HK-2 (cell line): ENCODE measurements at regions not wholly inside any gene's neighbourhood (a gene's known extent, or its start where the extent isn't known, plus 50 kb on each side); places are given as distances from the start of the nearest gene placed in this dataset.

Source experiments
- DNase-seq: peaks from one replicate; pipeline ENCODE4 v3.0.0-alpha.2; 2018; ENCODE audit not compliant: unreplicated experiment

DNA sequence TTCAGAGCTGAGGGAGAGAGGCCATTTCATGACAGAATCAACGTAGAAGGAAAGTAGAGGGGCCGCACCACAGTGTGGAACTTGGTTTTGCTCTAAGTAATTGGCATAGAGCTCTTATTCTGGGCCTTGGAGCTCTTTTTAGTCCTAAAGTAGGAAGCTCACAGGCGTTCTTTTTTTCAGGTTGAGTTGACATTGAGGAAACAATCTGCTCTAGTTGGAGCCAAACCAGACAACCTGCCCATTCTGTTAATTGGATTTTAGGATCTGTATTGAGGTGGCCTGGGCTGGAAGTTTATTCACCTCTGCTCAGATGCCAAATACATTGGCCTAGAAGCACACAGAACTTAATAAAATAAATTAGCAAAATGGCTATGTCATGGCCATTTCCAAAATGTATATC is 1093.9 kb downstream of the ADGRL2 start:
- DNase-seq: no peak

DNA sequence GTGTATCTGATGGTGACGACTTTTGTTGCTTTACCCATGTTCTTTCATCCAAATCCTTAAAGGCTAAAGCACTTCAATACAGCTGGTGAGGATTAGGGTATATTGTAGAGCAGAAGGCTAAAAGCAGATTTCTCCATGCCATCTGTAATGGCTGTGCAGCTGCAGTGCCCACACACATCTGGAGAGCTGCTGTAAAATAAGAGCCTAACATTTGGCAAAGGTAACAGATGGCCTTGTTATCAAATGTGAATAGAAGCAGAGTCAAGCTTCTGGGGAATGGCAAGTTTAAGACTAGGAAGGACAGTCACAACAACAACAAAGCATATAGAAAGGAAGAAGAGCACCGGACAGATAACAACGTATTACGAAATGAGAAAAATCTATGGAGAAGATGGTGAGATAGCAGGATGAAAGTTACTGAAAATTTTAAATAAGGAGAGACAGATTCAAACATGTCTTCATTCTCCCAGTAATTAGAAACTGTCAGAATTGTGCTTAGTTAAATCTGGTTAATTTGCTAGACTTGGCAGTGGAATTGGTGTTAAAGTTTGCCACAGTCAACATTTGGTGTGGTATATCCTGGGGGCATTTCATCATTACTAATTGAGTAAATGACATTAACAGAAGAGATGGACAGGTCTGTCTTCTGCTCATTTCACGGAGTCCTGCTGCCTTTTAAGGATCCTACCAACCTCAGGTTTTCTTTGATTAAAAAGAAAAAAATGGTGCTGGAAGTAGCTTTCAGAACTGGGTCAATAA is 1093.2 kb downstream of the ADGRL2 start:
- DNase-seq: no peak

DNA sequence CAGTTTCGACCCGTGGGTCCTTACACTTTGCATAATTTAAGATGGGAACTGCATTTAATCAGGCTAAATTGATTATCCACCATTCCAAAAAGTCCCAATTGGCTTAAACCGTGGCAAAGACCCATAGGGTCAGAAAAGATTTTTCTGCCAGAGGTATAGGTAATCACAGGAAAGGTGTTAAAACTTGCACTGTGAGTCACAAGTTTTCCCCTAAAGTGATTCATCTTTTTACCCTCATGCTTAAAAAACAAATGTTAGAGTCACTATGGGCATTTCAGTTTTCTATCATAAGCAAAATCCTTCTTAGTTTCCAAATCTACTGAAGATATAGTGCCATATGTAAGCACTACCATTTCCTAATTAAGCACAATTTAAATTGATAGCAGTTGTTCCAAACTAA is 1079.8 kb downstream of the ADGRL2 start:
- DNase-seq: no peak

DNA sequence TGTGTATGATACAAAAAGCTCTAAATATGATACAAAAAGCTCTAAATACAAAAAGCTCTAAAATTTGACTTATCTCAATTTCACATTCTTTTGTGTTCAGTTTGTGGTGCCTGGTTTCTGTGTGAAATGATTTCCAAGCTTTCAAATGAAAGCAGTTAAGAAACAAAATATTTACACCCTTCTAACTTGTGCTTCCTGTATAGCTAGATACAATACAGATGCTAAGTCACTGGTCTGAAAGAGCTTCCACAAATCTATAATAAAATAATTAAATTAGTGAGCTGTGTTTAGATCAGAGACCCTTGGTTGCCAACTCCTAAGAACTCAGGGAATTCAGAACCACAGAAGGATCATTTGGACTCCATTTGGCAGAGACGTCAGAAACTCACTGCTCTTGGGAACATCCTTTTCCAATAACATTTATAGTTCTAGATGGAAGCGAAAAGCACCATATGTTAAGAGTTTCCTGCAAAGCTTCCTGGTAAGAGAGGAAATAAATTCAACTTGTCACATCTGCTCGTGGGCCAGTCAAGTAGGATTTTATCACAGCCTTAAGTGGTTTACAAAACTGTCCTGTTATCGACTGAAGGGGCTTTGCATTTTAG is 1079.1 kb downstream of the ADGRL2 start:
- DNase-seq: no peak

DNA sequence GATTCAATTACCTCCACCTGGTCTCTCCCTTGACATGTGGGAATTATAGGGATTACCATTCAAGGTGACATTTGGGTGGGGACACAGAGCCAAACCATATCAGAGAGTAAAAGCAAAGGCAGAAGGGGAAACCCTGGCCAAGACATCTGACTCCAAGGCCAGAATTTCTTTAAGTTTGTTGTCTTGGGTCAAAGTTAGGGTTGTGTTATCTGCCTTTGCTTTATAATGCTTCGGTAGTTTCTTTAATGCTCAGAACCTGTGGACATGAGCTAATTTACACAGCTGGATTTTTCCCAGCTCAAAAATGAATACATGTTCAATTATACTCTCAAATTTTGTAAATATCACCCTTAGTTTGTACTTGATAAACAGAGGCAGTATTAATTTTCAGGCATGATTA is 1074.4 kb downstream of the ADGRL2 start:
- no peak for DNase-seq

DNA sequence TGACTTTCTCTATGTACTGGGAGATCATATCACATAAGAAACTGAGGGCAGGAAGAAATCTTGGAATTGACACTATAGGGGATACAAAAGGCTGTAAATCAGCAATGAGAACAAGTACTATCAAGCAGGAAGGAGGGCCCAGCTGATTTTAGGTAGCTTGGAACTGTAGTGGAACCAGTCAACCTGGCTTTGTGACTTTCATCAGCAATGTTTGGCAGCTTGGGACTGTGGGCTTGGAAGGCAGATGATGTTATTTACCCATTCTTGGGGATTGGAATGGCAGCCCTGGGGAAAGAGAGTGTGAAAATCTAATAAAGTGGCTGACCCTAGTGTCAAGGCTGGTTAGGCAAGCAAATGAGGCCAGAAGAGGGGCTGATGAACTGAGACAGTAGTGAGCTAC is 1073.3 kb downstream of the ADGRL2 start:
- no peak for DNase-seq

DNA sequence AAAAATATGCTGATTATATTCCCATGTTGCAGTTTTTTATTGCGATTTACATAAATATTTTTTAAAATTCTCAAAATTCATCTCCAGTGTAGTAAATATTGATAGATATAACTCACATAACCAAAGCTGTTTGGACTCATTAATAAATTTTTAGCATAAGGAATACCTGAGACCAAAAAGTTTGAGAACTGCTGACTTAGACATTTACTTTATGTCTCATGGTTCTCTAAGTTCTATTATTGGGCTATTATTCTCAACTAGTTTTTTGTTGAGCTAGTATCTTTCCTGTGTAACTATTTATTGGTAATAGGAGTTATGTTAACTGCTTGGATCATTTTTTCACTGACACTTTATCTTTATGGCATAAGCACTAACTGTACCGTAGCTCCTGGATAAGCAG is 1069.6 kb downstream of the ADGRL2 start:
- DNase-seq: no peak

DNA sequence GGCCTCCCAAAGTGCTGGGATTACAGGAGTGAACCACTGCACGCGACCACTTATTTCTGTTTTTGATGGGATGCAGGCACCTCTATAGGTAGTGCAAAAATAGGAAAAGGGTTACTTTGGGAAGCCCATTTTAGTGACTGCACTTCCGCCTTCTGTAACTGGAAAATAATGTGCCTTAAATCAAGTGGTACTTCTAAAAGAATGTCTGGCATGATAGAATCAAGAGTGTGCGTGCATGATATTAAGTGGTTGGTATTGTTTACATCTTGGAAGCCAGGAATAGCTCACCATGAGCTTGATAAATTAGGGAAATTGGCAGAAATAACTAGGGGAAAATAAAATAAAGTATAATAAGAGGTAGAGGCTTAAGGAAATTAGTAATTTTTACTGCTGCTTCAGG is 1067.0 kb downstream of the ADGRL2 start:
- DNase-seq: no peak

DNA sequence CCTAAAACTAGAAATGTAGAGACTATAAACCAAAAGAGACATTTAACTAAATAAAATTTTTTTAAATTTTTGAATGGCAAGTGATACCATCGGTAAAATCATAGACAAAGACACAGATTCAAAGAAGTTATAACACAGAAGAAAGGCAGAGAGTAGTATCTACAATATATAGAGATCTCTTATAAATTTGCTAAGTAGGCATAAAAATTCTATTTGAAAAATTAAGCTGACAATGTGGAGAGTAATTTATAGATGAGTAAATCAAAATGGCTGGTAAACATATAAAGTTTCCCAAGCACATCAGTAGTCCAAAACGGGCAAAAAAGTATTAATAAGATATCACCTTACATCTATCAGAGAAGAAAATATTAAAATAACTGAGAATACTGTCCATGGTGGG is 1061.0 kb downstream of the ADGRL2 start:
- no peak for DNase-seq

DNA sequence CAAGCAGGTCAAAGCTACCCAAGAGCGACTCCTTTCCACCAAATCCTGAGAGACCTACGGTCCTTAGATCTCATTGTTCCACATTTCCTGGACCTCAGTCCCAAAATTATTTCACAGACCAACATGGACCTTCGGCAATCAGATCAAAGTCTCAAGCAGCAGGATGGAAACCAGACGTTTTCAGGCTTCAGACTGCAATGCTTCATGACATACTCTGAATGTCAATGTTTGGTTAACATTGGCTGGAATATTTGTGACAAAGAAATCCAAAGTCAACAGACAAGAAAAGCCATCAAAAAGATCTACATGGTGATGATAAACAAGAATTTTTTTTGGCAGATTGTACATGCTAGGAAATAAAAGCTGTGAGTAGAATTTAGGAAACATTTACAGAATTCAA is 1057.3 kb downstream of the ADGRL2 start:
- DNase-seq: no peak

DNA sequence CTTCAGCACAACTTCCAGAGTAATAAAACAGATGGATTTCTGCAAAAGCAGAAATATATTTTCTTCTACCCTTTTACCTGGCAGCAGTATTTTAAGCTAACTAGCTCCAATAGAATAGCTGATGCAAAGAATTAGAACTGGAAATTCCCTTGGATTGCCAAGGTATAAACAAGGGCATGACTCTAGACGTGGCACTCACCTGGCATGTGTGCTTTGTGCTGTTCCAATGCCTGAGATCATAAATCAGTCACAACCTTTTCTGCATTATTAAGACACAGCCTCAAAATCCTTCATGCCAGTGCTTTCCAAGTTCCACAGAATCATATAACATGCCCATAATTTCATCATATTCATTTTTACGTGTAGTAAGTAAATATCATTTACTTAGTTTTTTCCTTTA is 1048.7 kb downstream of the ADGRL2 start:
- no peak for DNase-seq

DNA sequence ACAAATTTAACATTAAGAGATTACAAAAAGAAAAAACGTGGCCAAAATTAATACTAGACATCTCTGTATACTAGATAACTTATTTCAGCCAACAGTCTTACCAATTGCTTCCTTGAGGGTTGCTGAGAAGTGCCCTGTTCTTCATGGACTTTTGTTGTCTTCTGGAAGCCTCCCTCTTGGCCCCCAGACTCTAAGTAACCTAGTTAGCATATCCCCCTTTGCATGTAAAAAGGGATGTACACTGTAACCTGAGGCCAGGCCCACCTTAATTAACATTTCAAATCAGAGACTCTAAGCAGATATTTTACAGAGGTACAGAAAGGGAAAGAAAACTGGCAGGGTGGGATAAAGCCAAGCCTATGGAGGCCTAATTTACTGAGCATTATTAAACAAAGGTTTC is 1047.3 kb downstream of the ADGRL2 start:
- no peak for DNase-seq

DNA sequence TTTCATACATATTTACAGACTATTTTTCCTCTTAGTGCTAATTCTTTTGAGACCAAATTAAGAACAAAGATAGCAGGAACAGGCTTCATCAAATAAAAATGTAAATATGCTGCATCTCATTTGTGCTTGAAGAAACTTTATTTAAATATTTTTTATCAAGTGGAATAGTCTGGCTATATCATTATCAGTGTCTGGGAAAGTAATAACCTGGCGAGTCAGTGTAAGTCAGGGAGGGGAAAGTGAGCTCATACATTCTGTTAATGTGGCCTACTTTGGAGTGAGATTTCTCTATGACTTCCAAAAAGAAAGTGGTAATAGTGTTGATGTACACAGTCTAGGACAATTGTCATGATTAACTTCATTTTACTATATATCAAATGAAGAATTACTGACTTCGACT is 1045.1 kb downstream of the ADGRL2 start:
- DNase-seq: no peak

DNA sequence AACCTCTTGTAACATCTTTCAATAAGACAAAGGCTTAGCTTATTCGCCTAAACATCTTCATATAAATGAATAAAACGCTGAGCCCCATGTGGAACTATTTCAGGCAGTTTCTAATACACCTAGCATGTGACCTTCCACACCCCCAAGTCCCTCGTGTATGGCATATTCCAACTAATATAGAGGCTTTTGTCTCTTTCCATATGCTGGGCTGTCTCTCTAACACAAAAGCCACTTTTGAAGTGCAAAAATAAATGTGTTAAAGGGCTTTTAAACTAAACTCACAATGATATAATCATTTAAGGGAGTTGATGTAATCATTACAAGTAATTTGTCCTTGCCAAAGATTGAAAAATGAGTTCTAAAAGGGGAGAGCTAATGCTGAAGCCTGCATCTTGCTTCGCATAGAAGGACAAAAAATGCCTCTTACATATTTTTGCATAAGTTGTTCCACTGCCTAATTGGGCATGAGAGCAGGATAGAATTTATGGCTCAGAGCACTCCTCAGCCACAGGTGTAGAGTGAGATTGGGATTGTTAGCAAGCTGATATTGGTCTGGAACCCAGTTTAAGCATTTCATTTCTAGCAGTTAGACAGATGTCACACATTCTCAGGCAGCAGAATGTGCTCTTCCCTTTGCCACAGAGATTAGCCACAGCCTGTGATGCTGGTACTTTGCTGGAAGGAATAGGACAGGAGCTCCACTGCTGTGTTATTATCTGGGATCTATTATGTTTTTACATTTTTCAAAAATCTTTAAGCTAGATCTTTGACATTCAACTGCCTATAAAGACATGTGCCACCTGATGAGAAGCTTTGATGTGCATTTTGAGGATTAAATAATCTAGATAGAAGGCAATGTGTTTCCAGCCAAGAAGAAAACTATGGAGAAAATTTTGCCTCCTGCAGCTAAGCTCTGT is 1044.4 kb downstream of the ADGRL2 start:
- no peak for DNase-seq

DNA sequence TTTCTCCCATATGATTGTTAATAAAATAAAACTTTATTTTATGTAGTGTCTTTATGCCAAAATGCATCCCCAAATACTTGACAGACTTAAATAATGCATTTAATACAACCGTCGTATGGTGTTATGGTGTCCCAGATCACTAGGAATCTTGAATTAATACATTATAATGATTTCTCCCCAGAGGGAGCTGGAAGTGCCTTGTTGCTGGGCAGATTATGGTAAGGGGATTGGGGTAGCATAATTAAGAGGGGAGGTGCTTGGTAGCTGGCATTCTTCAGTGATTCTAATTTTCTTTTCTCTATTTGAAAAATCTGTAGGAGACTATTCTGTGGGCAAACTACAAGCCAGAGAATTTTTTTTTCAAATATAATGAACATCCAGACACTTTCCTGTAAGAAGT is 1043.7 kb downstream of the ADGRL2 start:
- DNase-seq: no peak

DNA sequence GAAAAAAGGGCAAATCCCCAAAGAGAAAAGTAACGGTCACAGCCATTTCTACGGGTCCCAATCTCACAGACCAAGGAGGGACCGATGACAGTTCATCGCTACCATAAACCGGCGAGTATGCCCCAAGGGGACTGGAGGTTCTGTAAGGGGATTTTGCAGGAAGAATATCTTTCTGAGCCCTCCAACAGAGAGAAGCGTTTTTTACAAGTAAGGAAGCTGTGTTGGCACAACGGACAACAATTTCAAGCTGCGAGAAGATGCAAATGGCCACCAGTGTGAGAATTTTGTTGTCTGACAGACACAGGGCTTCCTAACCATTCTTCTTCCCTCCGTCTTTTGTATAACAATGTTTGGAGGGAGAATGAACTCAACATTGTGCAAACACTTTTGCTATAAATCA is 1043.1 kb downstream of the ADGRL2 start:
- DNase-seq: no peak

DNA sequence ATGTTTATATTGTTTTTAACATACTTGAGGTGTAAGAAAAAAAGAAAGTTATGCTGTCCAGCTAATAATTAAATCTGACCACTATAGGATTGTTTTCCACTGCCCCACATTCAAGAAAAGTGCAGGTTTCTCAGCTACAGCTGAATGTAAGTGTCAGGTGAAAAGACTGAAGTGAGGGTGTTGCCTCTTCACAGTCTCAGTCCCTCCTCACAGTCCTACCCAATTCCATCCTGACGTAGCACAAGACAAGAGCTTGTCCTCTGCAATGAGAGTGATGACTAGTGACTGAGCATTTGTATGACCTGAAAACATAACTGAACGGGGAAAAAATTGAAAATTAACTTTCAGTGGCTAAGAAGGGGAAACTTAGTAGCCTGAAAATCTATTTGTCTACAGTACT is 1039.5 kb downstream of the ADGRL2 start:
- DNase-seq: no peak

DNA sequence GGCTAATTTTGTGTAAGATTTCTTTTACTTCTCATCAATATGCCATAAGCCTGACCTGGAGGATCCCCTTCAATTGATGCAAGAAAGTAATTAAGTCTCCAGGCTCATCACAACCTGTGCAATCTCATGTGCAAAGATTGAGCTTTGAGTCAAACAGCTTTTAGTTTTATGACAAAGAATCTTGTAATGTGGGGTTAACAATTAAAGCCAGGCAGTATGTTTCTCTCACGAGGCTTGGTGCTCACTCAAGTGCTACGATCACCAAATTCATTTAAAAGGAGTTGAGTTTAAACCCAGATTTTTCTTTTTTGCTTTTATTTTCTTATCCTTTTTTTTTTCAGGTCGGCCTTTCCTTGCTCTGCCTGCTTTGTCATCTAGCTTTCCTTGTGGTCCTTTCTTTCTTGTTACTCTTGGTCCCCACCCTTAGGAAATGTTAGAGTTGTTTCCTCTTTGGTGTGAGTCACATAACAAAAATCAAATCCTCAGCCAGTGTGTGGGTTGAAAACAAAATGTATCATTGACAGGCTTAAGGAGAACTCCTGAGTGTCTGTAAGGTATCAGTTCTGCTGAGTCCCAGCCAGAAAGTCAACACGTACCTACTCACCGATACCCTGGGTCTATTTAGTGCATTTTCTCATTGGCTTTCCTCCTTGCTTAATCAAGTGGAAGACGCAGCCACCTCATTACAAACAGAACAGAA is 1037.2 kb downstream of the ADGRL2 start:
- DNase-seq: peak; percentile 4

DNA sequence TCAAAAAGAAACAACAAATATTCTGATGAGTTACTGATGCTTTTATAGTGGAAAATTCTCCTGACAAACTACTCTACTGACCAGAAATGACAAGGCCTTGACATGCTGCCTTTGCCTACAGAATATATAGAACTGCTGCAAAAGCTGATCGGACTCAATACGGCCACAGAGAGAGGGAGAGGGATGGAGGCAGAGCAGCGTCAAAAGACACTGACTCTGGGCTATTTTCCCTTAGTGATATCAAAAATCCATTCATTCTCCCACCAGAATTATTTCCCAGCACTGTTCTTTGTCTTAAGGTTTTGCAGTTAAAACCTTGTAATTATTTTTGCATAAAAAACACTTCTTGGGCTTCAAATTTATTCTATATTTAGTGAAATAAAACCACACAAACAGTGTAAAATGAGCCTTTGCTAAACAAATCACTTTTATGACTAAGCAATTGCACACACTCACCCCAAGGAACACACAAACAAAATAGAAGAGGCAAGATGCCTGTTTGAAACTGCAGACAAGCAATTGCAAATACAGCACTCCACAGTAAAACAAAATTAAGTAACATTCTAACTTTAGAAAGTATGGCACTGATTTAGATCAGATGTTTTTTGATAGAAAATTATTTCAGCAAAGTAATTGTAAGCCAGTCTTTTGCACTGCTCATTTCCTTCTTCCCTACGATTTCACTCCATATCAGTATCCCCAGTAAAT is 1036.4 kb downstream of the ADGRL2 start:
- no peak for DNase-seq

DNA sequence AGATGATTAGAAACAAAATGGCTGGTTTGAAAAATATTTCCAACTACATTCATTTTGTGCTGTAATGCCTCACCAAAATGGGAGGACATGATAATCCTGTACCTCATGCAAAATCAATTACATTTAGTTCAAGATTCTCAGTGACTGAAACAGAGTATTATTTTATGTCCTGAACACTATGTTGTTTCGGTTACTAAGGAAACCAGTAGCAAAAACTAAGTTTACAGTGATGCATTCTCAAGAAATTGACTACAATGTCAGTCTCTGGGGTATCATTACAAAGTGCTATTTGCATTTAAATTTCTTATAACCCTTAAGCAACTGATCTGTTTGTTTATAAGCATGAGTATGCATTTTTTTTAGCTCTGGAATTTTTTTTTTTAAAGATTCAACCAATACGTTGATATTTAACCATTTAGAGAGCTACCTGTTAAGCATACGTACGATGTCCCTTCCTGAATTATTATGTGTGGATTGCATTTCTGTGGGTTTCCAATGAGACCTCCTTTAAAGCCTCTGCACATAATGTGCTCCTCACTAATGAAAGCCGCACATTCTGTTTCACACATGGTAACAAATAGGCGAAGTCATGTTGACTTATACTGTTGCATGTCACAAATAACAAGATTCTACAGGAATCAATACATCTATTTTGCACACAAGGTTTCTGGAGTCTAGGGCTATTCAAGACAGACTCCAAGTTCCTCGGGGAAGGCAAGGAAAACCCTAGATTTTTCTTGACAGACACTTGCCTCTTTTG is 1035.7 kb downstream of the ADGRL2 start:
- DNase-seq: no peak
